GM23338 (cell line): ENCODE measurements at regions not wholly inside any gene's neighbourhood (a gene's known extent, or its start where the extent isn't known, plus 50 kb on each side); places are given as distances from the start of the nearest gene placed in this dataset.

ENCODE experiments used
- CREB1 ChIP-seq: fragments of 250-450 bp; sonication (Bioruptor Pico); IDR thresholded peaks from 2 replicates; pipeline ENCODE4 v1.5.0; 2020; ENCODE audit warnings: low read depth, mild to moderate bottlenecking, moderate library complexity
- EZH2 ChIP-seq: fragments of 200-600 bp; sonication (generic); IDR thresholded peaks from one replicate; pipeline ENCODE4 v1.8.0; 2017; ENCODE audit warnings: antibody characterized with exemption, mild to moderate bottlenecking, low read depth; ENCODE audit not compliant: unreplicated experiment
- EZH2phosphoT487 ChIP-seq: fragments of 200-600 bp; sonication (generic); IDR thresholded peaks from one replicate; pipeline ENCODE4 v1.8.1; 2018; ENCODE audit warnings: antibody characterized with exemption; ENCODE audit not compliant: unreplicated experiment
- JUNB ChIP-seq: IDR thresholded peaks from one replicate; pipeline ENCODE4 v1.6.1; 2016; ENCODE audit warnings: antibody characterized with exemption; ENCODE audit not compliant: unreplicated experiment
- POLR2AphosphoS5 ChIP-seq: IDR thresholded peaks from 2 replicates; pipeline ENCODE4 v1.6.1; 2016; ENCODE audit warnings: antibody characterized with exemption, low read depth
- STAT1 ChIP-seq: IDR thresholded peaks from one replicate; pipeline ENCODE4 v1.6.1; 2016; ENCODE audit warnings: antibody characterized with exemption; ENCODE audit not compliant: unreplicated experiment
- ZNF114 ChIP-seq: fragments of 250-450 bp; sonication (Bioruptor Pico); IDR thresholded peaks from 2 replicates; pipeline ENCODE4 v1.5.0; 2020; ENCODE audit warnings: mild to moderate bottlenecking, moderate library complexity
- ZNF331 ChIP-seq: fragments of 250-450 bp; sonication (Bioruptor Pico); IDR thresholded peaks from 2 replicates; pipeline ENCODE4 v1.5.0; 2020; ENCODE audit warnings: low read depth, mild to moderate bottlenecking, moderate library complexity
- TF ChIP-seq, protein P1 (sequence below), 2 experiments: fragments of 200-600 bp in 1 of 2; sonication (generic) in 1 of 2; conservative IDR thresholded peaks; 2 replicates each; pipeline versions ENCODE4 v1.5.1 to v1.6.1; 2016 to 2017; ENCODE audit warnings: antibody characterized with exemption in 2 of 2, low read depth in 2 of 2, mild to moderate bottlenecking in 2 of 2, moderate library complexity in 1 of 2
- TF ChIP-seq, protein P2 (sequence below): IDR thresholded peaks from one replicate; pipeline ENCODE4 v1.6.1; 2018; ENCODE audit warnings: antibody characterized with exemption; ENCODE audit not compliant: unreplicated experiment
- TF ChIP-seq, protein P3 (sequence below): IDR thresholded peaks from 2 replicates; pipeline ENCODE4 v1.6.1; 2016; ENCODE audit warnings: antibody characterized with exemption

DNA sequence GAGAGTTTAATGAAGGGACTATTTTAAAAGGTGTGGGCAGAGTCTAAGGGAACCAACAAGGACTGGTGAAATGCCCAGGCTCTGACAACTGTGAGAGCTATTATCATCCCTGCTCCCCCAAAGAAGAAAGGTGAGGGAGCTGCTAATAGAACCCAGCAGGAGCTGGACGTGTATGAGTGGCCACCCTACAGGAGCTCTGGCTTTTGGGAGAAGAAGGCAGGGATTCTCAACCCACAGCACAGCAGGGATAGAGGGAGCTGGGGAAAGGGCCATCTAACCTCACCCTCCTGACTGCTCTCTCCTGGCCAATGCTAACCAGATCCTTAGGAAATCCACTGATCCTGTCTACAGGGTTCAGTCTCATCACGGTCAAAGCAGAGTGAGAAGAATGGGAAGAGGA, 57.1 kb downstream of the GRIN2B start:
- no peak for TF ChIP-seq EZH2
- TF ChIP-seq, protein P1, sequence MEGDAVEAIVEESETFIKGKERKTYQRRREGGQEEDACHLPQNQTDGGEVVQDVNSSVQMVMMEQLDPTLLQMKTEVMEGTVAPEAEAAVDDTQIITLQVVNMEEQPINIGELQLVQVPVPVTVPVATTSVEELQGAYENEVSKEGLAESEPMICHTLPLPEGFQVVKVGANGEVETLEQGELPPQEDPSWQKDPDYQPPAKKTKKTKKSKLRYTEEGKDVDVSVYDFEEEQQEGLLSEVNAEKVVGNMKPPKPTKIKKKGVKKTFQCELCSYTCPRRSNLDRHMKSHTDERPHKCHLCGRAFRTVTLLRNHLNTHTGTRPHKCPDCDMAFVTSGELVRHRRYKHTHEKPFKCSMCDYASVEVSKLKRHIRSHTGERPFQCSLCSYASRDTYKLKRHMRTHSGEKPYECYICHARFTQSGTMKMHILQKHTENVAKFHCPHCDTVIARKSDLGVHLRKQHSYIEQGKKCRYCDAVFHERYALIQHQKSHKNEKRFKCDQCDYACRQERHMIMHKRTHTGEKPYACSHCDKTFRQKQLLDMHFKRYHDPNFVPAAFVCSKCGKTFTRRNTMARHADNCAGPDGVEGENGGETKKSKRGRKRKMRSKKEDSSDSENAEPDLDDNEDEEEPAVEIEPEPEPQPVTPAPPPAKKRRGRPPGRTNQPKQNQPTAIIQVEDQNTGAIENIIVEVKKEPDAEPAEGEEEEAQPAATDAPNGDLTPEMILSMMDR (conservative IDR thresholded peaks at IDR 0.05; ENCODE audit: low read depth in 2 of 2): no peak
- TF ChIP-seq STAT1: no peak
- no peak for TF ChIP-seq POLR2AphosphoS5
- no peak for TF ChIP-seq JUNB
- TF ChIP-seq, protein P2, sequence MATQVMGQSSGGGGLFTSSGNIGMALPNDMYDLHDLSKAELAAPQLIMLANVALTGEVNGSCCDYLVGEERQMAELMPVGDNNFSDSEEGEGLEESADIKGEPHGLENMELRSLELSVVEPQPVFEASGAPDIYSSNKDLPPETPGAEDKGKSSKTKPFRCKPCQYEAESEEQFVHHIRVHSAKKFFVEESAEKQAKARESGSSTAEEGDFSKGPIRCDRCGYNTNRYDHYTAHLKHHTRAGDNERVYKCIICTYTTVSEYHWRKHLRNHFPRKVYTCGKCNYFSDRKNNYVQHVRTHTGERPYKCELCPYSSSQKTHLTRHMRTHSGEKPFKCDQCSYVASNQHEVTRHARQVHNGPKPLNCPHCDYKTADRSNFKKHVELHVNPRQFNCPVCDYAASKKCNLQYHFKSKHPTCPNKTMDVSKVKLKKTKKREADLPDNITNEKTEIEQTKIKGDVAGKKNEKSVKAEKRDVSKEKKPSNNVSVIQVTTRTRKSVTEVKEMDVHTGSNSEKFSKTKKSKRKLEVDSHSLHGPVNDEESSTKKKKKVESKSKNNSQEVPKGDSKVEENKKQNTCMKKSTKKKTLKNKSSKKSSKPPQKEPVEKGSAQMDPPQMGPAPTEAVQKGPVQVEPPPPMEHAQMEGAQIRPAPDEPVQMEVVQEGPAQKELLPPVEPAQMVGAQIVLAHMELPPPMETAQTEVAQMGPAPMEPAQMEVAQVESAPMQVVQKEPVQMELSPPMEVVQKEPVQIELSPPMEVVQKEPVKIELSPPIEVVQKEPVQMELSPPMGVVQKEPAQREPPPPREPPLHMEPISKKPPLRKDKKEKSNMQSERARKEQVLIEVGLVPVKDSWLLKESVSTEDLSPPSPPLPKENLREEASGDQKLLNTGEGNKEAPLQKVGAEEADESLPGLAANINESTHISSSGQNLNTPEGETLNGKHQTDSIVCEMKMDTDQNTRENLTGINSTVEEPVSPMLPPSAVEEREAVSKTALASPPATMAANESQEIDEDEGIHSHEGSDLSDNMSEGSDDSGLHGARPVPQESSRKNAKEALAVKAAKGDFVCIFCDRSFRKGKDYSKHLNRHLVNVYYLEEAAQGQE: no peak
- TF ChIP-seq, protein P3, sequence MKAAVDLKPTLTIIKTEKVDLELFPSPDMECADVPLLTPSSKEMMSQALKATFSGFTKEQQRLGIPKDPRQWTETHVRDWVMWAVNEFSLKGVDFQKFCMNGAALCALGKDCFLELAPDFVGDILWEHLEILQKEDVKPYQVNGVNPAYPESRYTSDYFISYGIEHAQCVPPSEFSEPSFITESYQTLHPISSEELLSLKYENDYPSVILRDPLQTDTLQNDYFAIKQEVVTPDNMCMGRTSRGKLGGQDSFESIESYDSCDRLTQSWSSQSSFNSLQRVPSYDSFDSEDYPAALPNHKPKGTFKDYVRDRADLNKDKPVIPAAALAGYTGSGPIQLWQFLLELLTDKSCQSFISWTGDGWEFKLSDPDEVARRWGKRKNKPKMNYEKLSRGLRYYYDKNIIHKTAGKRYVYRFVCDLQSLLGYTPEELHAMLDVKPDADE: no peak
- no peak for TF ChIP-seq CREB1 (CRISPR knock-in tag)
- no peak for TF ChIP-seq EZH2phosphoT487
- no peak for TF ChIP-seq ZNF331 (CRISPR knock-in tag)
- no peak for TF ChIP-seq ZNF114 (CRISPR knock-in tag)
